ENCODE measurements at regions not wholly inside any gene's neighbourhood (a gene's known extent, or its start where the extent isn't known, plus 50 kb on each side); places are given as distances from the start of the nearest gene placed in this dataset.

GRCh38 chr1:90262791-90263190, 267.9 kb downstream of the ZNF326 start:
- ChIA-PET POLR2A (no interaction called here), CTCF (no interaction called here)
- Histone ChIP-seq H3K9me3 (replicated peaks; ENCODE audit: control insufficient read depth, insufficient read depth, low read length) (no peaks in the 10 kb centered on the region), H3K36me3 (ENCODE audit: control insufficient read depth in 2 of 2, extremely low read depth in 1 of 2, insufficient read depth in 2 of 2, low read length in 2 of 2) (no peaks in the 10 kb centered on the region), H3K79me2 (ENCODE audit: control insufficient read depth, insufficient read depth, low read length) (no peaks in the 10 kb centered on the region), H3K27me3 (ENCODE audit: control insufficient read depth in 2 of 2, insufficient read depth in 2 of 2, low read length in 2 of 2) (no peaks in the 10 kb centered on the region), H3K4me3 (replicated peaks in 1 of 3; ENCODE audit: insufficient read depth in 1 of 3, low read depth in 1 of 3, low read length in 3 of 3) (no peak overlapping the region), H3K4me2 (ENCODE audit: insufficient read depth, low read length) (no peak overlapping the region), H3K9me1 (replicated peaks; ENCODE audit: control insufficient read depth, extremely low read depth, insufficient read depth, low read length) (no peaks in the 10 kb centered on the region), H3K27ac (ENCODE audit: insufficient read depth, low read depth, low read length) (no peak overlapping the region), H3K4me1 (ENCODE audit: control insufficient read depth, extremely low read depth, insufficient read depth, low read length) (no peaks in the 10 kb centered on the region), H4K20me1 (replicated peaks; ENCODE audit: control insufficient read depth, extremely low read depth, insufficient read depth, low read length) (no peaks in the 10 kb centered on the region), H3K9ac (replicated peaks; ENCODE audit: extremely low read depth, insufficient read depth, low read length) (no peak overlapping the region), H2AFZ (ENCODE audit: low read depth, low read length) (no peak overlapping the region)
- intact Hi-C loops (cut with micrococcal nuclease) (no loop called here), dilution Hi-C loops (cut with MboI; ENCODE audit: extremely low pct_ligation_motif_present, low sequenced_read_pairs) (no loop called here)
- DNase-seq (ENCODE audit: low read depth, low spot score) (no peak), FAIRE-seq (no peak)
- TF ChIP-seq MYC (IDR thresholded peaks at IDR 0.05; ENCODE audit: low read depth, low read length) (no peak), JUN (IDR thresholded peaks at IDR 0.05; ENCODE audit: borderline replicate concordance, insufficient read depth, insufficient read length, low read depth) (no peak), GATA2 (IDR thresholded peaks at IDR 0.05; ENCODE audit: insufficient read depth, insufficient read length, low read depth, low read length) (no peak), FOS (IDR thresholded peaks at IDR 0.05; ENCODE audit: borderline replicate concordance, insufficient read depth, low read length) (no peak)
- BruUV-seq (replicated peaks), result no TSS peak

GRCh38 chr1:90262286-90262685, 267.4 kb downstream of the ZNF326 start:
- no peak for TF ChIP-seq JUN (IDR thresholded peaks at IDR 0.05; ENCODE audit: borderline replicate concordance, insufficient read depth, insufficient read length, low read depth)
- no peak for TF ChIP-seq MAX (IDR thresholded peaks at IDR 0.05; ENCODE audit: insufficient read depth, insufficient read length)
- no peak for TF ChIP-seq EZH2 (IDR thresholded peaks at IDR 0.05; ENCODE audit: borderline replicate concordance, low read depth, low read length, severe bottlenecking)
- TF ChIP-seq POLR2A (IDR thresholded peaks at IDR 0.05; ENCODE audit: low read depth, low read length), result no peak
- TF ChIP-seq POLR2AphosphoS5 (IDR thresholded peaks at IDR 0.05; ENCODE audit: insufficient read depth, low read depth, low read length), result no peak
- TF ChIP-seq GATA2 (IDR thresholded peaks at IDR 0.05; ENCODE audit: insufficient read depth, insufficient read length, low read depth, low read length), result no peak
- no peak for TF ChIP-seq MYC (IDR thresholded peaks at IDR 0.05; ENCODE audit: low read depth, low read length)
- no peak for TF ChIP-seq FOS (IDR thresholded peaks at IDR 0.05; ENCODE audit: borderline replicate concordance, insufficient read depth, low read length)
- TF ChIP-seq CTCF (IDR thresholded peaks at IDR 0.05; ENCODE audit: extremely low read depth in 1 of 2, insufficient read depth in 1 of 2, low read depth in 1 of 2, low read length in 2 of 2), result no peak
- Histone ChIP-seq H3K9ac (replicated peaks; ENCODE audit: extremely low read depth, insufficient read depth, low read length) (no peak overlapping the region), H3K27ac (ENCODE audit: insufficient read depth, low read depth, low read length) (no peak overlapping the region), H3K4me2 (ENCODE audit: insufficient read depth, low read length) (no peak overlapping the region), H3K4me3 (replicated peaks in 1 of 3; ENCODE audit: insufficient read depth in 1 of 3, low read depth in 1 of 3, low read length in 3 of 3) (no peak overlapping the region), H3K9me1 (replicated peaks; ENCODE audit: control insufficient read depth, extremely low read depth, insufficient read depth, low read length) (no peaks in the 10 kb centered on the region), H3K27me3 (ENCODE audit: control insufficient read depth in 2 of 2, insufficient read depth in 2 of 2, low read length in 2 of 2) (no peaks in the 10 kb centered on the region), H2AFZ (ENCODE audit: low read depth, low read length) (no peak overlapping the region), H3K4me1 (ENCODE audit: control insufficient read depth, extremely low read depth, insufficient read depth, low read length) (no peaks in the 10 kb centered on the region), H3K79me2 (ENCODE audit: control insufficient read depth, insufficient read depth, low read length) (no peaks in the 10 kb centered on the region), H4K20me1 (replicated peaks; ENCODE audit: control insufficient read depth, extremely low read depth, insufficient read depth, low read length) (no peaks in the 10 kb centered on the region), H3K36me3 (ENCODE audit: control insufficient read depth in 2 of 2, extremely low read depth in 1 of 2, insufficient read depth in 2 of 2, low read length in 2 of 2) (no peaks in the 10 kb centered on the region), H3K9me3 (replicated peaks; ENCODE audit: control insufficient read depth, insufficient read depth, low read length) (no peaks in the 10 kb centered on the region)
- dilution Hi-C loops (cut with MboI; ENCODE audit: extremely low pct_ligation_motif_present, low sequenced_read_pairs), result no loop called here
- intact Hi-C loops (cut with micrococcal nuclease), result no loop called here
- FAIRE-seq, result no peak
- no peak for DNase-seq (ENCODE audit: low read depth, low spot score)
- BruUV-seq (replicated peaks), result no TSS peak
- ChIA-PET CTCF (no interaction called here), POLR2A (no interaction called here)

All from endothelial cell of umbilical vein (primary cell).